GM18873 (cell line): ENCODE measurements at regions not wholly inside any gene's neighbourhood (a gene's known extent, or its start where the extent isn't known, plus 50 kb on each side); places are given as distances from the start of the nearest gene placed in this dataset.

ENCODE experiments used
- ATAC-seq: cut with Tn5 transposase; IDR thresholded peaks from one replicate; pipeline ENCODE4 v1.9.1; 2021; ENCODE audit warnings: mild to moderate bottlenecking, moderate library complexity, moderate number of reproducible peaks; ENCODE audit not compliant: unreplicated experiment, low FRiP score

GRCh38 chr1:118254491-118255425, 69.7 kb upstream of the SPAG17 start:
- no peak for ATAC-seq

DNA sequence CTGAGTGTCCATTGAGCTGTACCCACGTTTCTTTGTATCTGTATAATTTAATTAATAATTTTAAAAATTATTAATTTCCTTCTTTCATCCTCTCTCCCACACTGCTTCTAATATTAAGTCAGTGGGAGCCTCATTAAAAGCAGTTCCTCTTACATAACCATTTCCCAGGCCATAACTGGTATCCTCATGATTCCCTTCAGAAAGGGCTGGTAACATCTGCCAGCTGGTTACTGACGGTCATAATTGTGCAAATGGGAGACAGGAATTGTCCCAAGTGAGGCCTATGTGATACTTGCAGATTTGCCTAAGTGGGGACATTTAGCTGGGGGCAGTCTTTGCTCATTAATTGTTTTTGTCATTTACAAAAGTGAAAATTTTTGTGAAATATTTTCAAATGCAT, 69.0 kb upstream of the SPAG17 start:
- no peak for ATAC-seq

DNA sequence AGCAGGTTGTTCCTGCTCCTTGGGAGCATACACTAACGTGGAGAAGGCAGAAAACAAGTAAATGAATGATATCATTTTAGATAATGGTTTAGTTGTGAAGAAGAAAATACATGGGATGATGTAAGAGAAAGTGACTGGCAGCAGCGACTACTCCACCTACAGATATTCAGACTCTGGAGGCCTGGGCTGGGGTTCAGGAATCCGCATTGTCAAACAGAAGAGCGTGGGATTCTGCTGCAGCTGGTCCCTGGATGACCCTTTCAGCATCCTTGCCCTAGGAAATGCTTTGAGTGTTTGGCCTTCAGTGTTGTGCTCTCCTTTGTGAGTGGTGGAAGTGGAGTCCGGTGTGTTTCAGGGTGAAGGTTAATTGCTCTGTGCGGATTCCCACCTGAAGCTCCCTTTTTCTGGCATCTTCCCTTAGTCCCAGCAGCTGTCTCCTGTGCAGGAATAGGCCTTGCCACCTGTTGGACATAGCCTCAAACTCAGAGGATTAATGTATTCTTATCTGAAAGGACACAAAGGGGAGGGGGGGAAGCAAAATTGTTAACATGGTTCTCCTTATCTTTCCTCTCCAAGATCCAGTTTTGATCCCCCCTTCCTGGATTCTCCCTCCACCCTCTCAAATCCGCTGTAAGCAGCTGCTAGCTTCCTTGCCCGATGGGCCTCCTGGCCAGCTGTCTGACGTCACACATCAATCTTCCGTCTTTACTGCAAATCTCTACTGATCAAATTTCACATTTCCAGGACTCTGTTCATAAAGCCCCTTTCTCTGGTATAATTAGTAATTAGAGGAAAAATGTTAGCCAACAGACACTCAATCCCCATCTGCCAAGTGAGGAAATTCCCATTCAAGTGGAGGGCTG, 68.3 kb upstream of the SPAG17 start:
- ATAC-seq: no peak

DNA sequence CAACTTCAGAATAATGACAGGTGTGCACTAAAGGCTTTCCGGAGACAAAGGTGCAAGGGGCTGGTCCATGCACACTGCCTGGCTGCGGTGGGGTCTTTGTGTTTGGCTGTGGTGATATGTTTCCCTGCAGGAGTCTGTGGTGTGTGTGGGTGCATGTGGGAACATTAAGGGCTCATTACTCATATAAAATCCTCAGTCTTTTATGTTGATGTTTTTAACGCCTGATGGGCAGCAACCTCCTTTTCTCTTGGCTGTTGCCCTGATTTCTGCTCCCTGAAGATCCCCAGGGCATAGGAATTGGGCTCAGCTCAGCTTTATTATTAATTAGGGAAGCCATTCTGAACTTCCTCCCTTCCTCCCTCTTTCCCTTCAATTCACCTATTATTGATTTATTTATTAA, 67.6 kb upstream of the SPAG17 start:
- ATAC-seq: no peak

GRCh38 chr1:118250232-118250631, 65.2 kb upstream of the SPAG17 start:
- ATAC-seq: no peak

GRCh38 chr1:118249641-118250040, 64.6 kb upstream of the SPAG17 start:
- no peak for ATAC-seq

DNA sequence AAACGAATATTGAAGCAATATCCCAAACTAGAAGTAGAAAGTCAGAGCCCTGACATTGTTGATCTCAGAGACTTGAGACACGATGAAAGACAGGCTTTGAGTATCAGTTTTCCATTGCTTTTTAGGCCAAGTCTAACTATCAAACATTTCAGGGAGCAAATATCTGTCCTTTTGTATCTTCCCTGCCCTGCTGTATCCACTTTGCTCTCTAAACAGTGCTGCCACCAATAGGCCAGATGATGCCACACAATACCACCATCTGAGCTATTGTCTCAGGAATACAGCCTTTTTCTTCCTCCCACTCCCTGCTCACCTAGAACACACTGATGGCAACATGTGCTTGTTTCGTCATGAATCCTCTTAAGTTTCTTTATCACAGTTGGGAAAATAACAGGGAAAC, 62.6 kb upstream of the SPAG17 start:
- no peak for ATAC-seq

- ATAC-seq: no peak
These were observed 61.6 kb upstream of the SPAG17 start for GRCh38 chr1:118246646-118247045.

- ATAC-seq: no peak
These were observed 59.2 kb upstream of the SPAG17 start for GRCh38 chr1:118244194-118244593.

GRCh38 chr1:118243269-118243668, 58.2 kb upstream of the SPAG17 start:
- ATAC-seq: no peak
